Thoracic aorta (tissue), 2 donors: ENCODE measurements at regions not wholly inside any gene's neighbourhood (a gene's known extent, or its start where the extent isn't known, plus 50 kb on each side); places are given as distances from the start of the nearest gene placed in this dataset.

Experiments used
- ATAC-seq: fragments of 150-250 bp; one replicate; pipeline ENCODE4 v1.8.0; 2017; ENCODE audit warnings: low read depth; ENCODE audit not compliant: insufficient number of reproducible peaks, low FRiP score
- DNase-seq: peaks from one replicate; pipeline ENCODE4 v3.0.0-alpha.2; 2020; ENCODE audit warnings: low spot score
- H3K27ac ChIP-seq, 2 donors: fragments of 200-600 bp; sonication (generic); 1 replicate in 1 of 2; 2 replicates in 1 of 2; pipeline ENCODE4 v1.5.1; 2016; ENCODE audit warnings: mild to moderate bottlenecking in 2 of 2, moderate library complexity in 2 of 2
- H3K27me3 ChIP-seq: fragments of 200-600 bp; sonication (generic); replicated peaks from 2 replicates; pipeline ENCODE4 v1.6.0; 2016; ENCODE audit warnings: mild to moderate bottlenecking; ENCODE audit not compliant: insufficient read depth
- H3K36me3 ChIP-seq: fragments of 200-600 bp; sonication (generic); one replicate; pipeline ENCODE4 v1.5.1; 2016
- H3K4me1 ChIP-seq, 2 donors: fragments of 200-600 bp; sonication (generic); 1 replicate in 1 of 2; 2 replicates in 1 of 2; pipeline versions ENCODE4 v1.5.1 to v1.6.0; 2016; ENCODE audit warnings: low read depth in 2 of 2, mild to moderate bottlenecking in 1 of 2; ENCODE audit not compliant: control insufficient read depth in 1 of 2
- H3K4me3 ChIP-seq: fragments of 200-600 bp; sonication (generic); 2 replicates; pipeline ENCODE4 v1.5.1; 2016; ENCODE audit warnings: mild to moderate bottlenecking
- H3K9me3 ChIP-seq: fragments of 200-600 bp; sonication (generic); 2 replicates; pipeline ENCODE4 v1.5.1; 2016
- CTCF ChIP-seq: fragments of 200-600 bp; sonication (generic); IDR thresholded peaks from one replicate; pipeline ENCODE4 v1.5.1; 2019; ENCODE audit warnings: antibody characterized with exemption

GRCh38 chr5:60185231-60186099, 291.9 kb upstream of the PDE4D start:
- Histone ChIP-seq H3K27me3 (no peaks in the 10 kb centered on the region), H3K9me3 (no peaks in the 10 kb centered on the region), H3K4me1 (peaks cover 0 to 2% of the 10 kb centered on the region in 2 donors), H3K36me3 (no peaks in the 10 kb centered on the region), H3K27ac (no peak overlapping the region), H3K4me3 (peak overlapping the region; percentile 3)
- DNase-seq, result no peak
- no peak for TF ChIP-seq CTCF
- no peak for ATAC-seq

- Histone ChIP-seq H3K4me1 (peaks cover 0 to 2% of the 10 kb centered on the region in 2 donors), H3K27ac (no peak overlapping the region), H3K9me3 (no peaks in the 10 kb centered on the region), H3K4me3 (no peak overlapping the region), H3K27me3 (no peaks in the 10 kb centered on the region), H3K36me3 (no peaks in the 10 kb centered on the region)
- TF ChIP-seq CTCF, result no peak
- DNase-seq (no peak), ATAC-seq (no peak)
Measured at GRCh38 chr5:60184606-60185005, 291.1 kb upstream of the PDE4D start.

GRCh38 chr5:60183881-60184280, 290.4 kb upstream of the PDE4D start:
- no peak overlapping the region for H3K27ac ChIP-seq
- H3K4me1 ChIP-seq, result peaks cover 0 to 2% of the 10 kb centered on the region in 2 donors
- H3K4me3 ChIP-seq, result no peak overlapping the region
- no peaks in the 10 kb centered on the region for H3K27me3 ChIP-seq
- H3K36me3 ChIP-seq, result no peaks in the 10 kb centered on the region
- ATAC-seq, result no peak
- H3K9me3 ChIP-seq, result no peaks in the 10 kb centered on the region
- TF ChIP-seq CTCF, result no peak
- no peak for DNase-seq

GRCh38 chr5:60178101-60178500, 284.6 kb upstream of the PDE4D start:
- DNase-seq, result no peak
- Histone ChIP-seq H3K27ac (no peak overlapping the region), H3K36me3 (no peaks in the 10 kb centered on the region), H3K4me1 (no peaks in the 10 kb centered on the region), H3K4me3 (no peak overlapping the region), H3K27me3 (no peaks in the 10 kb centered on the region), H3K9me3 (peaks cover 3% of the 10 kb centered on the region)
- ATAC-seq, result no peak
- no peak for TF ChIP-seq CTCF

GRCh38 chr5:60177596-60177995, 284.1 kb upstream of the PDE4D start:
- H3K27me3 ChIP-seq, result no peaks in the 10 kb centered on the region
- H3K36me3 ChIP-seq, result no peaks in the 10 kb centered on the region
- DNase-seq (no peak), ATAC-seq (no peak)
- H3K4me1 ChIP-seq, result no peaks in the 10 kb centered on the region
- no peak overlapping the region for H3K27ac ChIP-seq
- no peak overlapping the region for H3K4me3 ChIP-seq
- TF ChIP-seq CTCF, result no peak
- peaks cover 3% of the 10 kb centered on the region for H3K9me3 ChIP-seq
